Epidermal melanocyte (primary cell): ENCODE measurements at regions not wholly inside any gene's neighbourhood (a gene's known extent, or its start where the extent isn't known, plus 50 kb on each side); places are given as distances from the start of the nearest gene placed in this dataset.
"Not testable (repeated sequence)": the region's sequence is repeated elsewhere in the genome, so short reads cannot be mapped to it uniquely, and the experiment has no call there.

Experiments
- DNase-seq: peaks from one replicate; pipeline ENCODE4 v3.0.0; 2011; ENCODE audit warnings: low spot score; ENCODE audit not compliant: insufficient read length

DNA sequence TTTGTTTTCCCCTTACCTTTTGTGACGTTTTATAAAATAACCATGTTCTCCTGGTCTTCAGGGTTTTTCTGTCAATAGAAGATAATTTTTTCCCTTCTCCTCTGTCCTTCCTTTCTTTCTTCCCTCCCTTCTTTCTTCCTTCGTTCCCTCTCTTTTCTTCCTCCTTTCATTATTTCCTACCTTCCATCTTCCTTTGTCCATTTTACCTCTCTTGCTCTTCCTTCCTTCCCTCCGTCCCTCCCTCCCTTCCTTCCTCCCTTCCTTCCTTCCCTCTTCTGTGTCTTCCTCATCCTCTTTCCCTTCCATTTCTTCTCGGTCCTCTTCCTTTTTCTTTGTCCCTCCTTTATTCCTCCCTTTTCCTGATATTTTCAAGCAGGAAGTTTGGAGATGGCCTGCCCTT, 128.2 kb downstream of the TEX36 start:
- no peak for DNase-seq

- DNase-seq = no peak
Measured at GRCh38 chr10:125554016-125554703, 128.8 kb downstream of the TEX36 start.

DNA sequence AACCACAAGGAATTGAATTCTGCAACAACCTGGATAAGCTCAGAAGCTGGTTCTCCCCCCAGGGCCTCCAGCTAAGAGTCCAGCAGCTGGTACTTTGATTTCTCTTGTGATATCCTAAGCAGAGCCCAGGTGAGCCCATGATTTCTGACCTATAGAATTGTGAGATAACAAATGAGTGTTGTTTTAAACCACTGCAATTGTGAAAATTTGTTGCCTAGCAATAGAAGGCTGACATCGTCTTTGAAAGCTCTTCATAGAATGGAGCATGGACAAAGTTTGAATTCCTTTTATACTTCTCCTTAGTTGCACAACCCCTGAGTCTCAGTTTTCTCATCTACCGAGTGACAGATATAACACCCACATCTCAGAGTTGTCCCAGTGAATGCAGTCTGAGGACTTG, 129.9 kb downstream of the TEX36 start:
- no peak for DNase-seq

DNA sequence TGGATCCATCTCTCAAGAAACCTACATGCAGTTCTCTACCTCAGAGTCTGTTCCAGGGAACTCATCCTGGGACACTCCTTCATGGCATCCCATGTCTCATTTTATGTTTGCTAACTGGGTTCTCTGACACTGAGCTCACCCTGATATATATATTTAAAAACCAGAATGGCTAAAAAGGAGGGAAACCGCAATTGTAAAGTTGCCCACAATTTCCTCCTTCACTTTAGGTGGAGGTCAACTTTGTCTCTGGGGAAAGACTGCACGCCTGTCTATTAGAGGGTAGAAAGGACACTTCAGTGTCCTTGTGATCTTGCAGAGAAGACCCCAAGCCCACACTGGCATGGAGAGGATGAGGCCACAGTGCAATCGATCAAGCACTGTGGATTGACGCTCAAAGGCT, 131.7 kb downstream of the TEX36 start:
- no peak for DNase-seq

DNA sequence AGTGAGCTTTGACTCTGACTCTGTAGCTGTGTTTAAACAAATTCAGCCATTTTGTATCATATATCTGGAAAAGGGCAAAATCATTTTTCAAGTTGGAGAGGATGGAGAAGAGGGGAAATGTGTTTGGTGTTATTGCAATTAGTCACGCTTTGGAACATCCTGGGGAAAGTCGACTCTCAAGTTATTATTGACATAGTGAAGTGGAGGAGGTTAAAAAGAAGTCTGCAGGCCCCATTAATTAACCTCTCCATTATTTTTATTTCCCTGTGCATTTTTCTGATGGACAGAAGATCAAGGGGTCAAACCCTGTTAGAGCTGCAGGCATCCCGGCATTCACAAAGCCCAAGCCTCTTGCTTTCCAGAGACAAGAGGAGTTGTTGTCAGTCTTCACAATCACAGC, 132.6 kb downstream of the TEX36 start:
- no peak for DNase-seq

DNA sequence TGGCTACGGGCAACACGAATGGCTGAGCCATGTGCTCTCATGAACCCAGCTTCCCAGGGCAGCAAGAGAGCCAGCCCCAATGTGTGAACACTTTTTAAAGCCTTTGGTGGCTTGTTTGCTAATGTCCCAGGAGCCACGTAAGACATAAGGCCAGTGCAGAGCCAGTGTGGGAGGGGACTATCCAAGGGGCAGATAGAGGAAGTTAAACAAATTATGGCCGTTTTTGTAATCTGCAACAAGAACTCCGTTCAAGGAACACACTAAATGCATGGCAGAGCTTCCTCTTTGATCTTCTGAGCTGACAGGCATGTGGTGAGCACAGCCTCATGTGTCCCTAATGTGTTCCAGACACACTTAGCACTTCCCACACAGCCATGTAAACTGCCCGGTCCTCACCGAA, 133.3 kb downstream of the TEX36 start:
- no peak for DNase-seq

GRCh38 chr10:125548878-125549277, 134.1 kb downstream of the TEX36 start:
- no peak for DNase-seq

DNA sequence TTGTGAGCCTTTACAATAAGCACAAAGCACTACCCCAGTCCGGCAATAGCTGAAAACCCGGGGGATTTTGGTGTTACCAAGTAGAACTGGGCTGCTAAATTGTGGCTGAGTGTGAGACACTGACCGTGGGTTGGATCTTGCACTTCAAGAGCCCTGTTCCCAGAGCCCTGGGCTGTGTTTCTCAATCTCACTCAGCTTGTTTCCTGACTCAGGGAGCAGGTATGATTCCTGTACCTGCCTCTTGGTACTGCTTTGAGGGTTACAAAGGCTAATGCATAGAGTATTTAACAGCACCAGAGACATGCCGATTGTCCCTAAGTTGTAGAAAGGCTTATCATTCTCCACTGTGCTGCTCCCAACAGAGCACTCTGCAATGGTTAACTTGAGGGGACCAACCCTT, 134.6 kb downstream of the TEX36 start:
- no peak for DNase-seq

- no peak for DNase-seq
Measured at GRCh38 chr10:125547010-125547650, 135.8 kb downstream of the TEX36 start.

DNA sequence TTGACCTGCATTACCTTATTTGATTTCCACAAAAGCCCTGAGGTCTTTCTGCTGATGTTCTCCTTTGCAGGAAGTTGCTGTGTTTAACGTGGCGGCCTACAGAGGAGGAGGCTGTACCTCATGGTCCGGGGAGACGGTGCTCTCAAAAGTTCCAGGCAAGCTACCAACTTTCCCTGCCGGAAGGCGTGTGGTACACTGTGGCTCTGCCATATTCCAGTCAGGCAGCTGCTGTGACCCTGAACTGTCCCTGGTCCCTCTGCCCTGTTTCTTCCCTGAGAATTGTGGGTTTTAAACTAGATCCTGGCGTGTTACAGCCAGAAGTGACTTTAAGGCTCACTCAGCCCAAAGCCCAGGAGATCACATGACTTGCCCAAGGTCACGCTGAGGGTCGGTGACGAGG, 139.2 kb downstream of the TEX36 start:
- no peak for DNase-seq

DNA sequence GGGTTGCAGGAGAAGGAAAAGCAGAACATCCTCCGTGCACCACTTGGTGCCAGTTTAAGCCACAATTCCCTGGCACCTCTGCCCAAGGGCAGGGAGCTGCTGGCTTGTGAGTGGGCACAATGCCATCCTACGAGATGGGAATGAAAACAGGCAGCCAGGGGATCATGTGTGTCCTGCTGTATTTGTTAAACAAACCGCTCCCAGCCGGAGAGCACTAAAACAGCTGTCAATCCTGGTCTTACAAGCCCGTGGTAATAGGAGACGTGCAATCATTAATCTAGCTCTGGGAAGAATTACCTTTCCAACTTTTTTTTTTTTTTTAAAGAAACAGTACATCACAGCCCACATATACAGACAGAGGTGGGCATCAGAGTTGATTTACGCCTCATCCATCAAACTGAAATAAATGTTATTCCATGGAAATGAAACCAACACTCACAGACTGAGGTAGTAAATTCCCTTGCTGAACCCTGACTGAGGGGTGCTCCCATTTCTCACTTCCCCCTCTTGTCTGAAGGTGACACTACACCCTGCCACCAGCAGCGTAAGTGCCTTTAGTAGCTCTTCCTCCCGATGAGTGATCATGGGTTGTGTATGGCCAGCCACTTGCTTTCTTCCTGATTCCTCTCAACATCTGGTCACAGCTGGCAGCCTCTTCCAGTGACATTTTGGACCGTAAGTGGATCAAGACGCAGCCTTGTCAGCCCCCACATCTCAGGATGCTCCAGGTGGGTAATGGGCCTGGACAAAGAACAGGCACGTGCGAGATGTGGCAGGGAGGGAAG, 143.8 kb downstream of the TEX36 start:
- DNase-seq = no peak

DNA sequence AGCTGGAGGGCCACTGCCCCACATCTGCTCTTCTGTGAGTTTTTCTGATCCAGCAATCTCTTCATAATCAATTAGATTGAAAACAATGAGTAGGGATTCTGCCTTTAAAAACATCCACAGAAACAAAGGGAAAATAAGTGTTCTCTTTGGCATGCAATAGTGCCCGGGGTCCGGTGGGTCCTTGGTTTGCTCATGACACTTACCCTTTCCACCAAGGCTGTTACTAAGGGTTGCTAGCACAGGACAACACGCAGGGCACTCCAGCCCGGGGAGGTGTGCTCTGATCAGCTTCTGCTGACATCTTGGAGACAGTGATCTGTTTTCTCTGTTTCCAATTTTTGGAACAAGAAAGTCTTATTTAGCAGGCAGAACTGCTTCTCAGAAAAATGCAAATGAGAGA, 146.7 kb downstream of the TEX36 start:
- DNase-seq = no peak

- no peak for DNase-seq
Measured at GRCh38 chr10:125535559-125535958, 147.4 kb downstream of the TEX36 start.

GRCh38 chr10:125534515-125534914, 148.4 kb downstream of the TEX36 start:
- no peak for DNase-seq

- DNase-seq = no peak
Measured at GRCh38 chr10:125533866-125534265, 149.1 kb downstream of the TEX36 start.

GRCh38 chr10:125531465-125531864, 151.5 kb downstream of the TEX36 start:
- no peak for DNase-seq

- DNase-seq = no peak
Measured at GRCh38 chr10:125523347-125523746, 159.6 kb downstream of the TEX36 start.

DNA sequence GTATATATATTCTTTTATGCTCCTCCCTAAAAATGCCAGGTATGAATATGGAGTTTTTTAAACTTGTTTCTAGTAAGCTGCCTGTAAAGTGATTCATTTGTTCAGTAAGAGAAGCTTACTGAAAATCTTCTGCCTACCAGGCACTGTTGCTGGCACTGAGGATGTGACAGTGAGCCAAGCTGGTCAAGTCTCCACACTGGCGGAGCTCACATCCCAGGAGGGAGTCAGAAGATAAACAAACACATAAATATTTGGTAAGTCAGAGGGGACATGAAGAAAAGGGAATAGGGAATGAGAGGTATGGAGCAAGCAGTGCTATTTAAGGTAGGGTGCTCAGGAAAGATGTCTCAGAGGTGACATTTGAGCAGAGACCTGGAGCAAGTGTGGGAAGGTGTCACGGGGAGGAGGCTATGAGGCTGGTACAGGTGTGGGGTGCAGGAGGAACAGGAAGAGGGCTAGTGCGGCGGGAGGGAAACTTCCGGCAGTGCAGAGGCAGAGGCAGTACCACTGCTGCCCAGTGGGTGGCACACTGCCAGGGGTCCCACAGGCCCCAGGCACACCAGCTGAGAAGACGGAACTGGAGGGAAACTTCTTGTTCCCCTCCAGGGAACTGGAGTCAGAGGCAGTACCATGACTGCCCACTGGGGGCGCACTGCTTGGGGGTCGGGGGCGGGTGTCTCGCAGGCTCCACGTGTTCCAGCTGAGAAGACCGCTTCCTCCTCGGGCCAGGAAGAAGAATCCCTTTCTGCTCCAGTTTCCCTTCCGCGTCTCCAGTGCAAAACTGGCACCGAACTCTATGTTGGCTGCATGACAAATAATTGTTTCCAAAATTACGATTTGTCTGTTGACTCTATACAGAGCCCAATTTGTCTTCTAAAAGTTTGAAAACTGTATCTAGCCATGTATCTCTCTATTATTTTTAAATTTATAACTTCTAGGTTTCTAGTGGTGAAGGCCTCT, 161.0 kb downstream of the TEX36 start:
- DNase-seq = no peak

- no peak for DNase-seq
Measured at GRCh38 chr10:125520968-125521367, 162.0 kb downstream of the TEX36 start.

- DNase-seq = not testable (repeated sequence)
Measured at GRCh38 chr10:125518397-125518796, 164.6 kb downstream of the TEX36 start.

DNA sequence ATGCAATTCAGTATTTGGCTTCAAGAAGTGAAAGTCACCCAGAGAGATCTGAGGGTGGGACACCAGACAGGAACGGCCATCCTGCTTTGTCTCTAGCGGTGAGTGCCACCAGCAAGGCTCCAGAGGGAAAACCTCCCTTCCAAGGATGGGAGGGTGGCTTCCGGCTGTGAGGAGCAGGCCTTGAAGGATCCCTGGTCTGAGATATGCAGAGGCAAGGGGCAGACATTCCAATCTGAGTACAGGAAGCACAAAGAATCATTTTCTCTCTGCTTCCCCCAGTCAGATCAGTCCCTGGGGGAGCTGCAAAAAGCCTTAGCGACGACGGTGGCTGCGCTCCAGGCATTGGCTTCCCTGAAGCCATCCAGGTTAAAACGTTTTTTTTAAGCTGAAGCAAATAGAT, 167.4 kb downstream of the TEX36 start:
- DNase-seq = no peak
